ENCODE measurements at regions not wholly inside any gene's neighbourhood (a gene's known extent, or its start where the extent isn't known, plus 50 kb on each side); places are given as distances from the start of the nearest gene placed in this dataset.

DNA sequence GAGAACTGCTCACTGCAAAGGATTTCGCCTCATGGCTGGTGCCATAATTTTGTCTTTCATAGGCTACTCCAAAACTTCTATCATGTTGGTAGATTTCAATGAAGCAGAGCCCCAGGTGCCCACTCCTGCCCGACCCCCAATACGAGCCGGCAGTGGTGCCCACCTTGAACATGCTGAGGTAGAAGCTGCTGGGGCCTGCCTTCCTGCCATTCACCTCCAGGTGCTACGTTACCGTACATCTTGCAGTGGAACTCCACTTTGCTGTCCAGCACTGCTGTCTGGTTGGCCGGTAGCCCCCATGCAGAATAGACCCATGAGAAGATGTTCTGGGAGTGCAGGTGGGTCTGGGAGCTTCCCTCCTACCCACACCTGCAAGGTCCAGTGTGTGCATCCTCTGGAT, 502.8 kb upstream of the TBL1XR1 start:
- TF ChIP-seq E2F1 (CRISPR knock-in tag; IDR thresholded peaks at IDR 0.05) (no peak), ZBTB21 (CRISPR knock-in tag; IDR thresholded peaks at IDR 0.05; ENCODE audit: borderline replicate concordance) (no peak), SP1 (CRISPR knock-in tag; conservative IDR thresholded peaks at IDR 0.05) (no peak), CREB1 (CRISPR knock-in tag; IDR thresholded peaks at IDR 0.05) (no peak)
- TF ChIP-seq, protein P1, sequence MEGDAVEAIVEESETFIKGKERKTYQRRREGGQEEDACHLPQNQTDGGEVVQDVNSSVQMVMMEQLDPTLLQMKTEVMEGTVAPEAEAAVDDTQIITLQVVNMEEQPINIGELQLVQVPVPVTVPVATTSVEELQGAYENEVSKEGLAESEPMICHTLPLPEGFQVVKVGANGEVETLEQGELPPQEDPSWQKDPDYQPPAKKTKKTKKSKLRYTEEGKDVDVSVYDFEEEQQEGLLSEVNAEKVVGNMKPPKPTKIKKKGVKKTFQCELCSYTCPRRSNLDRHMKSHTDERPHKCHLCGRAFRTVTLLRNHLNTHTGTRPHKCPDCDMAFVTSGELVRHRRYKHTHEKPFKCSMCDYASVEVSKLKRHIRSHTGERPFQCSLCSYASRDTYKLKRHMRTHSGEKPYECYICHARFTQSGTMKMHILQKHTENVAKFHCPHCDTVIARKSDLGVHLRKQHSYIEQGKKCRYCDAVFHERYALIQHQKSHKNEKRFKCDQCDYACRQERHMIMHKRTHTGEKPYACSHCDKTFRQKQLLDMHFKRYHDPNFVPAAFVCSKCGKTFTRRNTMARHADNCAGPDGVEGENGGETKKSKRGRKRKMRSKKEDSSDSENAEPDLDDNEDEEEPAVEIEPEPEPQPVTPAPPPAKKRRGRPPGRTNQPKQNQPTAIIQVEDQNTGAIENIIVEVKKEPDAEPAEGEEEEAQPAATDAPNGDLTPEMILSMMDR (IDR thresholded peaks at IDR 0.05), result no peak
